GM12891 (cell line): ENCODE measurements at regions not wholly inside any gene's neighbourhood (a gene's known extent, or its start where the extent isn't known, plus 50 kb on each side); places are given as distances from the start of the nearest gene placed in this dataset.
"Not testable (repeated sequence)": the region's sequence is repeated elsewhere in the genome, so short reads cannot be mapped to it uniquely, and the experiment has no call there.

ENCODE experiments used
- DNase-seq: peaks from one replicate; pipeline ENCODE4 v3.0.0; 2011; ENCODE audit warnings: low spot score; ENCODE audit not compliant: insufficient read length
- FAIRE-seq: peaks from 2 replicates; lab custom pipeline; 2011; peaks lifted over from hg19 to GRCh38; lab: Jason Lieb, UNC
- PAX5 ChIP-seq: IDR thresholded peaks from 2 replicates; pipeline ENCODE4 v1.6.1; 2011; ENCODE audit warnings: low read length, moderate library complexity, mild to moderate bottlenecking; ENCODE audit not compliant: insufficient read depth, severe bottlenecking
- POLR2A ChIP-seq: IDR thresholded peaks from 2 replicates; pipeline ENCODE4 v1.6.1; 2011; ENCODE audit warnings: low read depth, low read length, control low read depth
- POLR2AphosphoS5 ChIP-seq: IDR thresholded peaks from 2 replicates; pipeline ENCODE4 v1.6.1; 2011; ENCODE audit warnings: low read depth, low read length, control low read depth
- POU2F2 ChIP-seq: IDR thresholded peaks from 2 replicates; pipeline ENCODE4 v1.6.1; 2011; ENCODE audit warnings: low read depth, mild to moderate bottlenecking, control low read depth, low read length, moderate library complexity
- SPI1 ChIP-seq: IDR thresholded peaks from 2 replicates; pipeline ENCODE4 v1.6.1; 2011; ENCODE audit warnings: low read depth, low read length, control low read depth
- TAF1 ChIP-seq: IDR thresholded peaks from 2 replicates; pipeline ENCODE4 v1.6.1; 2011; ENCODE audit warnings: low read depth, low read length, control low read depth

DNA sequence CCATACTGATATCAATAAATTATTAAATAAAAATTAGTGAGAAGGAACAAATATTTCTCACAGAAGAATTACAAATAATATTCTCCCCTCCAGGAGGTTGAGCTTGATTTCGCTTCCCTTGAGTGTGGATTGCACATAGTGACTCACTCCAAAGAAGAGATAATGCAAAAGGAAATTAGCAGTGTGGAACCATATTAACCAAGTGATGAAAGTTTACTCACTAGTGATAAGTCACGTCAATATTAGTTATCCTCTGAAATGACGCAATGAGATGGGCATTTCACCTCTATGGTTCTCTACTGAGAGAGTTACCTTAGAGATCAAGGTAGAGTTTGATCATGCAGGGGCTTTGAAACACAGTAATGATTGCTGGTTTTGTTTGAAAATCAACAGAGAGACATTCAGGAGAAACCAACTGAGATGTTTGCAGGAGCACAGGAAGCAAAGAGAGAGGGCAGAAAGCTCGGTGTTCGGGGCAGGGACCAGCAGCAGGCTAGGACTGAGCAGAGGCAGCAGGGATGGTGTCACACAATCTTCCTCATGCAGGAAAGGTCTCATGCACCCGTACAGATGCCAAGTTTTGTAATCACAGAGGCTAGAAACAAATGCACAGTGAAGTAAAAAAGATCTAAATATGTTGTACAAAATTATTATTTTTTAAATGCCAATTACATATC is 634.5 kb downstream of the QKI start:
- TF ChIP-seq TAF1 = no peak
- no peak for TF ChIP-seq POU2F2
- TF ChIP-seq POLR2A = no peak
- no peak for TF ChIP-seq PAX5
- TF ChIP-seq POLR2AphosphoS5 = no peak
- no peak for TF ChIP-seq SPI1
- DNase-seq (no peak), FAIRE-seq (no peak)

DNA sequence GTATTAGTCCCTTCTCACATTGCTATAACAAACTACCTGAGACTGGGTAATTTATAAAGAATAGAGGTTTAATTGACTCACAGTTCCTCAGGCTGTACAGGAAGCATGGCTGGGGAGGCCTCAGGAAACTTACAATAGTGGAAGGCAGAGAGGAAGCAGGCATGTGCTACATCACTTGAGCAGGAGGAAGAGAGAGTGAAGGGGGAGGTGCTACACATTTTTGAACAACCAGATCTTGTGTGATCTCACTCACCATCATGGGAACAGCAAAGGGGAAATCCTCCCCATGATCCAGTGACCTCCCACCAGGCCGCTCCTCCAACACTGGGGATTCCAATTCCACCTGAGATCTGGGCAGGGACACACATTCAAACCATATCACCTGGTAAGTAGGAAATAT is 630.6 kb downstream of the QKI start:
- FAIRE-seq (no peak), DNase-seq (no peak)
- no peak for TF ChIP-seq POLR2AphosphoS5
- no peak for TF ChIP-seq SPI1
- TF ChIP-seq TAF1 = no peak
- no peak for TF ChIP-seq POU2F2
- no peak for TF ChIP-seq POLR2A
- no peak for TF ChIP-seq PAX5

DNA sequence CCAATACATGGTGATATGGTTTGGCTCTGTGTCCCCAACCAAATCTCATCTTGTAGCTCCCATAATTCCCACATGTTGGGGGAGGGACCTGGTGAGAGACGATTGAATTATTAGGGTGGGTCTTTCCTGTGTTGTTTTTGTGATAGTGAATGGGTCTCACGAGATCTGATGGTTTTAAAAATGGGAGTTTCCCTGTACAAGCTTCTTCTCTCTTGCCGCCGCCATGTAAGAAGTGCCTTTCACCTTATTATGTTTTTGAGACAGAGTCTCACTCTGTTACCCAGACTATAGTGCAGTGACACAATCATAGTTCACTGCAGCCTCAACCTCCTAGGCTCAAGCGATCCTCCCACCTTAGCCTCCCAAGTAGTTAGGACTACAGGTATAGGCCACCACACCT is 629.1 kb downstream of the QKI start:
- DNase-seq, FAIRE-seq: not testable (repeated sequence)

DNA sequence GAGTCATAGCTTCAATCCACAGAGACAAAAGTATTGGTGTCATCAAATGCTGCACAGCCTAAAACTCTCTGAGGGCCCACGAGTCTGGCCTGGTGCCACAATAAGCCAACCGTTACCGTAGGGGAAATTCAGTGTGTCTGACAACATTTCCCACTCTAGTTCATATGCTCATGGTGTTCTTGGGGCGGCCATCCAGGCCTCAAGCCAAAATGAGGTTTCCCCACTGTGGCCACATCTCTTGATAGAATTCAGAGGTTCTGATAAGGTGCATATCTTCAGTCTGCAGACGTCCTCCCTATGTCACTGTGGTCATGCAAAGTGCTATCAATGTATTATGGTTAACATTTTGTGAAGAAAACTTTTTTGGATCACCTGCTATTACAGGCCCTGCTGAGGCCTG is 627.7 kb downstream of the QKI start:
- FAIRE-seq (no peak), DNase-seq (no peak)
- TF ChIP-seq POLR2AphosphoS5 (no peak), PAX5 (no peak), TAF1 (no peak), POLR2A (no peak), POU2F2 (no peak), SPI1 (no peak)

DNA sequence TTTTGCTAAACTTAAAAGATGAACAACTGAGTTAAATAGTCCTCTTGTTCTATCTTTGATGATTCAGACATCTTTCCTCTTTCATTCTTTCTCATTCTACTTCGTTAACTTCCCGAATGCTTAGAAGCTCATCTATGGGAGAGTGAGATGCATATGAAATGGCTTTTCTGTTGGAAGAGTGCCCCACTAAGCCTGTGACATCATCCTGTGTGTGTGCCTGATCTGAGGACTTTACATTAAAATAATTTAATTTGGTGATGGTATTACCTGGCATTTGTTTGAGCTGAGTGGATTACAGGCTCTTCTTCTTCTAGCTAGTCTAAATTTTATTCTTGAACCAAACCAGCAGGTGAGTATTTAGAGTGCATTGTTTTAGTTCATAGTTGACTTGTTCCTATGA is 626.5 kb downstream of the QKI start:
- no peak for TF ChIP-seq SPI1
- no peak for TF ChIP-seq POLR2A
- no peak for TF ChIP-seq PAX5
- TF ChIP-seq POLR2AphosphoS5 = no peak
- no peak for TF ChIP-seq TAF1
- TF ChIP-seq POU2F2 = no peak
- DNase-seq (no peak), FAIRE-seq (no peak)

DNA sequence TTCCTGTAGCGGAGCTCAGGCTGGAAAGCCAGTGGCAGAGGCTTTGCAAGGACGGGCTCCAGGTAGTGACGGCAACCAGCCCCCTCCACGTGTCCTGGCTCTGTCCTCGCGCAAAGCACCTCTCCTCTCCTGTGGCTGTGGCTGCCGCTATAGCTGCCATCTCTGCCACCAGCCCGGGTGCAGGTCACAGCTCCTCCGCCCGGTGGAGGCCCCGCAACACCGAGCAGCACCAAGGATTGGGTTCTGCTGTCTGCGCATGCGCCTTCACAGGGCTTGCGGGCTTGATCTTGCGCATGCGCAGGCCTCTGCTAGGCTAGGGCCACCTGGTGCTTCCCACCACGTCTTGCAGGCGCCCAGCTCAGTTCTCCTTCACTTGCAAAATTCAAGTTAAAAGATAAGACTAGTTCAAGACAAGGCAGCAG is 625.4 kb downstream of the QKI start:
- DNase-seq (no peak), FAIRE-seq (no peak)
- TF ChIP-seq POU2F2 (no peak), POLR2A (no peak), POLR2AphosphoS5 (no peak), TAF1 (no peak), SPI1 (no peak), PAX5 (no peak)

DNA sequence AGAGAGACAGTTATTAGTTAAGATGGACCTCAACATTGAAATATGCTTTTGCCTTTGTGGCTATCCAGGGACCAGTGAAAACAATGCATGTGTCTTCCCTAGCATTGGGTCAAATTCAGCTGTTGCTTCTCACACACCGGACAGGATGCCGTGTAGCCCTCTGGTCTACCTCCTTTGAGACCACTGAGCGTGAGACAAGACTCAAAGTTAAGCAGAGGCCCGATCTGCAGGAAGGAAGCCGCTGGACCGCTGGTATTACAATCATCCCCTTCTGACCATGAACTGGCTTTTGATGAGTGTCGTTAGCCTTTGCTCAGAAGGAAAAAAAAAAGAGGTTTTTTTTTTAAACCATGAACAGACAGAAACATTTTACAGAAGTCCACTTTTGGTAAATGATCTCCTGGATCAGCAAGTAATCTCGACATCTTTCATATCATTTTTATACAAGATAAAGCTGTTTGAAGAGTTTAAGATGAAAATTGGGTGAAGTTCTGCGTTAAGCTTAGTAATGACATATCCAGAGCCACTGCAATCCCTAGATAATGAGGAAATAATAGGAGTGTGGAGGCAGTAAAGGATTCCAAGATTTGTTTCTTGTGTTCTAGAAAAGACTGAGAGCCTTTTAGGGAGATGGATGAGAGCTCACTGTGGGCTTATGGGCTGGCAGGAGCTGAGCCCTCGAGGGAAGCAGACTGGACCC is 622.8 kb downstream of the QKI start:
- DNase-seq (no peak), FAIRE-seq (no peak)
- TF ChIP-seq PAX5 (no peak), POLR2A (no peak), POU2F2 (no peak), TAF1 (no peak), POLR2AphosphoS5 (no peak), SPI1 (no peak)

DNA sequence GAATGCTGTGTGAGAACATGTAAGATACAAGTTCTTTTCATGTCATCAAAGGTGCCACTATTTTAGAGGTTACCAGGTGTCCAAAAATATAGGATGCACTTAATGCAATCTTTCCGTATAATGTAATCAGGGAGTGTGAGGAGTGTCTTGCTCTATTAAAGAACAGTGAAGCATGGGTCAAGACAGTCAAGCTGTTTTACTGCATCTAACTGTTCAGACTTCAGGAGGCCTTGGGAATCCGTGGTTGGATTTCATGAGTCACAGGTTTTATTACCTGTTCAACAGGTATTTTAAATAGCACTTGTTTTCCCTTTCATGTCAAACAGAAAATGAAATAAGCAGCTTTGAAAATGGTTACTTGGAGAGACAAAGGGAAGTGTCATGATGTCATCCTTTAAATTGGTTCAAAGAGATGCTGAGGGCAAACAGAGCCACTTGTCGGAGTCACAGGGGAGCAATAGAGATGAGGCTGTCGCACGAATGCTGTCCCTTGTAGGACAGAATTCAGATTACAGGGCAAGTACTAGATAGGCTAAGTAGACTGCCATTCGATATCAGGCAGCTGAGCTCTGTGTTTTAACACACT is 621.5 kb downstream of the QKI start:
- FAIRE-seq (no peak), DNase-seq (no peak)
- no peak for TF ChIP-seq POLR2AphosphoS5
- TF ChIP-seq SPI1 = no peak

DNA sequence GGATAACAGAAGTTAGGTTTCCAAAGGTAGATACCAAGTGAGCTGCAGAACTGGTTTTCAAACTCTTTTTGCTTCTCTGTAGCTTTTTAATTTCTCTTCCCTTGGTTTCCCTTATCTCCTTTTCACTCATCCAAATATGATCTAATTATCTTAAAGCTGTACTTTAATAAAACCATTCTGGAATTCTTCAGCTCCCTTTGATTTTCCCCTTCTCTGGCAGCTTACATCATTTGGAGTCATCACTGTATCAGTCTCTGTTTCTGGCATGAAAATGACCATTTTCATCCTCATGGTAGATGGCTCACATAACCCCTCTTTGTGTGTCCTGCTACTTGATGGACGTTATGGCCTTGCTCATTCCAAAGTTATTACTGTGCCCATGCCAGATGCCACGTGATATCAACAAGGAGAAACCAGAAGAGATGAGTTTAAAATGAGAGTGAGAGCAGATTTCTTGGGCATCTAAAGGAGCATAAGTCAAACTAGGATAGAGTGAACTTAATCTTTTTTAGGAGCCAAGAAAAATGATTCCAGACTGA is 620.2 kb downstream of the QKI start:
- DNase-seq (no peak), FAIRE-seq (no peak)
- TF ChIP-seq PAX5 = no peak
- TF ChIP-seq SPI1 = no peak
- no peak for TF ChIP-seq POLR2A
- no peak for TF ChIP-seq POU2F2
- no peak for TF ChIP-seq POLR2AphosphoS5
- no peak for TF ChIP-seq TAF1

DNA sequence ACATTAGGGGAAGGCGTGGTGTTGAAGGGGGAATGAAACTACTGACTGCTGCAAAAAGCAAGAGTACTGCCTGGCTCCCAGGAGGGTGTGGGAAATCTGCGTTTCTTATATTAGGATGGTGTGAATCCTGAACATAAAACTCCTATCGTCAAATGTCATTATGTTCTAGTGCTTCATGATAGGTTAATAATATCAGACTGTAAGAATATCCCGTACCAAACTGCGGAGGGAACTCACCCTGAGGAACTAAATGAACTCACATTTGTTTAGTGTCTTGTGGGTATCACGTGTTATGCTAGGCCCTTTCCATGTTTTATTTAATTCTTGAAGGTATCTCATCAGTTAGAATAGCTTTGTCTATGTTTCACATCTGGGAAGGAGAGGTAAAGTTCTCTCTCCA is 610.7 kb downstream of the QKI start:
- FAIRE-seq = no peak
- DNase-seq = no peak
- TF ChIP-seq POLR2A (no peak), POLR2AphosphoS5 (no peak), TAF1 (no peak), PAX5 (no peak), POU2F2 (no peak), SPI1 (no peak)
